GM12872 (cell line): ENCODE measurements at regions not wholly inside any gene's neighbourhood (a gene's known extent, or its start where the extent isn't known, plus 50 kb on each side); places are given as distances from the start of the nearest gene placed in this dataset.

ENCODE experiments used
- TF ChIP-seq, protein P1 (sequence below): IDR thresholded peaks from 3 replicates; pipeline ENCODE4 v1.5.1; 2011; ENCODE audit warnings: low read depth, mild to moderate bottlenecking, low read length, moderate library complexity; ENCODE audit not compliant: insufficient read depth

DNA sequence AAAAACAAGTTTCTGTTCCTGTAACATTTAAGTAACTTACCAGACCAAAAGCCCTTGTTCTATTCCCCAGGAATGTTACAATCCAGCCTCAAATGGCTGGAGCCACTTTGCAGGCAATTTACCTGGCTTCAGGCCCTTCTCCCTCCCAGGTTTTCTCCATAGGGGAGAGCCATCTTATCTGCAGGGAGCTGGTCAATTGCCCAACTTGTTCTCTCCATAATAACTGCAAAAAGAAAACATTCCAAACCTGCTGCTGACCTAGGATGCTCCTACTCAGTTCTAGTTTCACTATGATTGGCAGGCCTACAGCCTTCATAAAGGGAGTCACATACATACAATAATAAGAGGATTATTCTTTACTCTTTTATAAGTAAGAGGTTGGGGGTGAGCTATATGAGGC lies 670.7 kb downstream of the PCDH7 start:
- TF ChIP-seq, protein P1, sequence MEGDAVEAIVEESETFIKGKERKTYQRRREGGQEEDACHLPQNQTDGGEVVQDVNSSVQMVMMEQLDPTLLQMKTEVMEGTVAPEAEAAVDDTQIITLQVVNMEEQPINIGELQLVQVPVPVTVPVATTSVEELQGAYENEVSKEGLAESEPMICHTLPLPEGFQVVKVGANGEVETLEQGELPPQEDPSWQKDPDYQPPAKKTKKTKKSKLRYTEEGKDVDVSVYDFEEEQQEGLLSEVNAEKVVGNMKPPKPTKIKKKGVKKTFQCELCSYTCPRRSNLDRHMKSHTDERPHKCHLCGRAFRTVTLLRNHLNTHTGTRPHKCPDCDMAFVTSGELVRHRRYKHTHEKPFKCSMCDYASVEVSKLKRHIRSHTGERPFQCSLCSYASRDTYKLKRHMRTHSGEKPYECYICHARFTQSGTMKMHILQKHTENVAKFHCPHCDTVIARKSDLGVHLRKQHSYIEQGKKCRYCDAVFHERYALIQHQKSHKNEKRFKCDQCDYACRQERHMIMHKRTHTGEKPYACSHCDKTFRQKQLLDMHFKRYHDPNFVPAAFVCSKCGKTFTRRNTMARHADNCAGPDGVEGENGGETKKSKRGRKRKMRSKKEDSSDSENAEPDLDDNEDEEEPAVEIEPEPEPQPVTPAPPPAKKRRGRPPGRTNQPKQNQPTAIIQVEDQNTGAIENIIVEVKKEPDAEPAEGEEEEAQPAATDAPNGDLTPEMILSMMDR: no peak

DNA sequence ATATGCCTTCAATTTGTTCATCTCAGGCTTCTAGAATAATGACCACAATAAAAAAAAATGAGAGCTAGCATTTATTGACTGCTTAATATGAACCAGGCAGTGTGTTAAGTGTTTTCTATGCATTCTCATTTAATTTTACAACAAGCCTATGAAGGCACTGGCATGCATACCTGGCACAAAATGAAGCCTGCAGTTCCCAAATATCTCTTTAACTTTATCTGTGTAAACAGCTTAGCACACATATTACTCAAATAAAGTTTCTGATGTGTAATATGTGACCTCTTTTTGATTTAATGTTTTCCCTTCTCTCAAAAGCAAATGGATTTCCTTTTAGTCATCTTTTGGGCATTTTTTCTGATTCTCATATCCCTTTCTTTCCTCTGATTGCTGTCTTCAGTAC lies 671.8 kb downstream of the PCDH7 start:
- TF ChIP-seq, protein P1: no peak

DNA sequence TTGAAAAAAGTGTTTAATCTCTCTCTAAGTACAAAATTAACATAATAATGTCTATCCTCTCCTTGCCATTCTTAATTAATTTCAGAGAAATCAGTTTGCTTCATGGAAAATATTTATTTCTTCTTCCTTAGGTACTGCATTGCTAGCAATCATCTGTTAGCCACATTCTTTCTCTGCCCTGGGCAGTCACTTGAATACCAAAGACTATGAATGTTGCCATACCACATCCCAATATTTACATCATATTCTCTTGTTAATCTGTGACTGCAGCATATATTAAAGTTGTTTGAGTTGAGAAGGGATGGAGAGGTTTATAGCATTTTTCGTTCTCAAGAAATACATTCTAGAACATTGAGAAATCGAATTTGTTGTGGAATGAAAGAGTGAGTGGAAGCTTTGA lies 672.8 kb downstream of the PCDH7 start:
- TF ChIP-seq, protein P1: no peak

DNA sequence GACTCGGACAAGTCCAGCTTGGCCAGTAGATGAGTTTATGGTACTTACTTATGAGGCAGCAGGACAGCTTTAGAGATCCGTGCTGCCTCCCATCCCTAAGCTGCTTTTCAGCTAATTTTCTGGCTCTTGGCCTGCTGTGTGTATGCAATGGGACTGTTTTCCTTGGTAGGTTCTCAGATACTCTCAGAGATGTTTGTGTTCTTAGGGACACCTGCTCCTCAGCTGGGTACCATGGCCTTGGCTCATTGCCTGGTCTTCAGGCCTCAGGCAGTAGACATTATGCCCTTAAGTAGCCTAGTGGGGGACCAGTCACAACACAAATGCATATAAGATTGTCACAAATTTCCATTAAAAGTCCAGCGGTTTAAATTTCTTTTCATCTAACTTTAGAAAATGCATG lies 688.0 kb downstream of the PCDH7 start:
- TF ChIP-seq, protein P1: no peak

DNA sequence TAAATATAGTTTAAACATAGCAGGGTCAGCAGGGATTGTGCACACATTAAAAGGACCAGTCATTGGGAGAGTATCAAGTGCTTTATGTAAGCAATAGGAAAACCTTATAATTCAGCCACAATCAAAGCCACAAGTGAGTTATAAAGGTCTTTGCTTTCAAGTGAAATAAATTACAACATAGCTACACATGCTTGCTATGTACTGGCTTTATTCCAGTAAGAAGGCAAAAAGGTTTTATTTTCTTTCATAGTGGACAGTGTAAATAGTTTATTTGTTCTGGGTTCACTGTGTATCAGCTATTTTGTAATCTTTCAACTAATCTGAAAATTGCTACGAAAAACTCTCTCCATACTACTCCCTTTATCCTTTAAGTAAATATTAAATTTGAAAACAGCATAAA lies 691.4 kb downstream of the PCDH7 start:
- TF ChIP-seq, protein P1: no peak

DNA sequence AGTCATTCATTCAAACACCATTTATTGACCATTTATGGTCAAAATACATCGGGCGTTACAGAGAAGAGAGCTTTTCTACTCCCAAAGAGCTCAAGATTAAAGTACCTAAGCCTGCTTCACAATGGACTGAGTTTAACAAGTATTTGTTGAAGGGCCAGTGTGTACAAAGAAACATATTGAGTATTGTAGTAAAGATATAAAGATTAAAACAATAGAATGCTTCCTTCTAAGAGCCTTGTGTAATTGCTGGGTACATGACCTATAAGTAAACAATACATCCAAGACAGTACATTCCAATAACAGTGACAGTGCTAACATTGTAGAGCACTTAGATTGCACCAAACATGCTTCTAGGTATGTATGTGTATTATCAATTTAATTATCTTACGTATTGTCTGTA lies 695.5 kb downstream of the PCDH7 start:
- TF ChIP-seq, protein P1: no peak

DNA sequence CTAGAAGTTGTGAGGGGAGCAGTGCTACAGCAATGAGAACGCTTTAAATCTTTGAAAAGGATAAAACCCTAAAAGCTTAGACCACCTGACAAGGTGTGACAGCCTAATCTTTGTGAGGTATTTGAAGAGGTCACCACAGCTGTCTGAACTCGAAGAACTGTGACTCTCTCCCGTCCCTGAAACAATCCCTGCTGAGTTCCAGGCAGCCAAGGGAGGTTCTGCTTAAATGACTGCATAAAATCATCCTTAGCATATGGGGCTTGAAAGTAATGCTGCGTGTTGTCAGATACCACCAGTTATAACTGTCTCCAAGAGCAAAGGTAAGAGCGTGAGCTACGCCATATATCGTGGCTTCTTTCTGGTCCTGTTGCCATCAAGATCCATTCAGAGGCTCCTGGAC lies 696.3 kb downstream of the PCDH7 start:
- TF ChIP-seq, protein P1: no peak

DNA sequence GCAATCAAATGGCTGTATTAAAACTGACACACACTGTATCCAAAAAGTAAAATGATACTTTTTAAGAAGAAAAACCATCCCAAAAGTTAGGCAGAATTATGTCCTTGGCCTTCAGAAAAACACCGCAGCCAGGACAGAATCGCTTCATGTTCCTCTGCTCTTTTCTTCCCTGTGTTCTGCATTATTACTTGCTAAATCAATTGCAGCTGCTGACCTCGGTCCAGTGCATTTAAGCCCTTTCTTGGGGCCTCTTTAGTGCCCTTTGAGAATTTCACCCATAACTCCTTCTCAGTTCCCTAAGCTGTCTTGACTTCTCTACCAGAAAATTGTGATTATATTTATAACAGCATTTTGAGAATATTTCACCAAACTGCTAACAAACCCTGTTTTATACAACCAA lies 696.9 kb downstream of the PCDH7 start:
- TF ChIP-seq, protein P1: no peak
